ELF-1 (cell line): ENCODE measurements at regions not wholly inside any gene's neighbourhood (a gene's known extent, or its start where the extent isn't known, plus 50 kb on each side); places are given as distances from the start of the nearest gene placed in this dataset.
A peak's percentile ranks its signal among the peaks of the same experiment; 100 is the strongest.
"Not testable (repeated sequence)": the region's sequence is repeated elsewhere in the genome, so short reads cannot be mapped to it uniquely, and the experiment has no call there.

Experiments
- DNase-seq: peaks from one replicate; pipeline ENCODE4 v3.0.0-alpha.2; 2016; ENCODE audit warnings: low read depth, low spot score

DNA sequence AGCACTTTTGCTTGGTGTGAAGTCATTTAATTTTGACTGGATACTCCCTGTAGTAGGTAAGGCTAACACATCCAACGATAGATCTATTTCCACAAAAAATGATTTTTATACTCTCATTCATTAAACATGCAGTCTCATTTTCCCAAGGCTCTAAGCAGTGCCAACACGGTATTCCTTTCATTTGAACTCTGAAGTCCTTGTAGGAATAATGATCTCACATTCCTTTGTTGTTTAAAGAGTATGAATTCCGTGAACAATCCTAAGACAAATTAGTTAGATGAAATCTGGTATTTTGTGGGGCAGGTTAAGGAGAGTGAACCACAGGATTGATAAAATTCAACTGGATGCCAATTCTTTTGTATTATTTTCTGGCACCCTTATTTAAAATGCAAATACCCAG lies 66.6 kb downstream of the LACC1 start:
- no peak for DNase-seq

- DNase-seq = no peak
Observed at GRCh38 chr13:43947897-43948458, 68.3 kb downstream of the LACC1 start.

DNA sequence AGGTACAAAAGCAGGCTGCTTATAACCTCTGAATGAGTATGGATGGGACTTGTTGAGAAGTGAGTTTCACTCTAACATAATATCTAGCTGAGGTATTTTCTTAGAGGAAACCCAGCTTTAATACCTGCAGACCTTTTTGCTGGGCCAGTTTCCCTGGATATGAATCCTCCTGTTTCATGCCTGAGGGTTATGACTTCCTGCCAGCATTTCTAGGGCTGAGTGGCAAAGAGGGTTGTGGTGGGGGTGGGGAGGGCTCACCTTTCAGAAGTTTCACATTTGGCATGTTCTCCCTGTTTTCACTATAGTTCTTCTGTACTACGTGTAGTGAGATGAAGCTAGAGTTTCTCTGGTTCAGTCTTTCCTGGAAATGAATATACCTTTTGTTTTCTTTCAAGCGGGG lies 73.7 kb downstream of the LACC1 start:
- no peak for DNase-seq

- DNase-seq = not testable (repeated sequence)
Observed at GRCh38 chr13:43956975-43957374, 77.3 kb downstream of the LACC1 start.

DNA sequence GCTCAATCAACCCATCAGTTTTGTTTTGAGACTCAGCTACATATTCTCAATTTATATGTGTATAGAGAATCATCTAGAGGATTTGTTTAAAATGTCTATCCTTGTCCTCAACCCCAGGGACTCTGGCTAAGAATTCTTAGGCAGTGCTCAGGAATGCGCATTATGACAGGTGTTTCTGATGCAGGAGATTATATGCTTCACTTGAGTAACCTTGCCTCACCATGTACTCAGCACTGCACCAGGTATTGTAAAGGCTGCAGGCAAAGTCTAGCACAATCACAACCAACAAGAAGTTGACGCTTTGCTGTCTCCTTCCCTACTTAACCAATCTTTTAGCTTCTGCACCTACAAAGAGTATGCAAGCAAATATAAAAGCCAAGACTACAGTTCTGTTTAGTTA lies 79.6 kb downstream of the LACC1 start:
- no peak for DNase-seq

DNA sequence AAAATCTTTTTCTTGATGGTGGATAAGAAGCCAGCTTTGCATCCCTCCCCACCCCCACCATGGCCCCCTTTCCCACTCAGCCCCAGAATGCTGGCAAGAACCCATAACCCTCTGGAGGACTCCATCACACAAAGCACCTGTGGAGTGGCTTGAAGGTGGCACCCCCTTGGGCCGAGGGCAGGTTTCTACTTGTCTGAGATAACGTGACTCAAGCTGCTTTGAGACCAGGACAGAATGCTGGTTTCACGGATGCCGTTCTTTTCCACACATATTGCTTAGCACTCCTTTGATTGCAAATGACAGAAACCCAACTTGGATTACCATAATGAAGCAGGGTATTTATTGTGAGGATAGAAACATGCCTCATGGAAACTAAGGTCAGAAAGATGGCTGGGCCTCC lies 82.2 kb downstream of the LACC1 start:
- no peak for DNase-seq

- peak; percentile 36 for DNase-seq
Observed at GRCh38 chr13:43963726-43964125, 84.0 kb downstream of the LACC1 start.

- DNase-seq = no peak
Observed at GRCh38 chr13:43964698-43965458, 85.2 kb downstream of the LACC1 start.

- DNase-seq = no peak
Observed at GRCh38 chr13:43965459-43965845, 85.7 kb downstream of the LACC1 start.

GRCh38 chr13:43968251-43968942 lies 88.7 kb downstream of the LACC1 start:
- not testable (repeated sequence) for DNase-seq

GRCh38 chr13:43968943-43969690 lies 89.4 kb downstream of the LACC1 start:
- DNase-seq = not testable (repeated sequence)

- not testable (repeated sequence) for DNase-seq
Observed at GRCh38 chr13:43969919-43970318, 90.2 kb downstream of the LACC1 start.

GRCh38 chr13:43970520-43971242 lies 91.0 kb downstream of the LACC1 start:
- DNase-seq = not testable (repeated sequence)

DNA sequence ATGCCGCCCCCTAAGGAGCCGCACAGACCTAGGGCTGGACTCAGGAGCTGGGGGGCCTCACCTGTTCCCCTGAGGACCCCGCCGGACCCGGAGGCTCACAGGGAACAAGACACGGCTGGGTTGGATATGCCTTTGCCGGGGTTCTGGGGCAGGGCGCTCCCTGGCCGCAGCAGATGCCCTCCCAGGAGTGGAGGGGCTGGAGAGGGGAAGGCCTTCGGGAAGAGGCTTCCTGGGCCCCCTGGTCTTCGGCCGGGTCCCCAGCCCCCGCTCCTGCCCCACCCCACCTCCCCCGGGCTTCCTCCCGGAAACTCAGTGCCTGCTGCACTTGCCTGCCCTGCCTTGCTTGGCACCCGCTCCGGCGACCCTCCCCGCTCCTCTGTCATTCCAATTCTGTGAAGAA lies 91.6 kb downstream of the LACC1 start:
- DNase-seq = not testable (repeated sequence)

DNA sequence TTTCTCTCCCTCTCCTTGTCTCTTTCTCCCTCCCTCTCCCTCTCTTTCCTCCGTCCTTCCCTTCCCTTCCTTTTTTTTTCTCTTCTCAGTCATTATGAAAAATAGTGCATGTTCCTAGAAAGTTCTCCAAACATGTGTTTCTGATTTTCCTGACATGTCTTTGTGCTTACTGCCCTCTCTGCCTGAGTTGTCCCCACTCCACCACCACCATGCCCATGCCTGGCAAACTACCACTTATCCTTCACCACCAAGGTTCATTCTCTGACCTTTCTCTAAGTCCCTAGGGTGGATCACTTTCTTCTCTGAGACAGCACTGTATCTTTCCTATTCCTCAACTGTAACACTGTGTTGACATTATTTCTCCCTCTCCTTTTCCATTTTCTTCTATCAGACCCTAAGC lies 98.2 kb downstream of the LACC1 start:
- DNase-seq = no peak

DNA sequence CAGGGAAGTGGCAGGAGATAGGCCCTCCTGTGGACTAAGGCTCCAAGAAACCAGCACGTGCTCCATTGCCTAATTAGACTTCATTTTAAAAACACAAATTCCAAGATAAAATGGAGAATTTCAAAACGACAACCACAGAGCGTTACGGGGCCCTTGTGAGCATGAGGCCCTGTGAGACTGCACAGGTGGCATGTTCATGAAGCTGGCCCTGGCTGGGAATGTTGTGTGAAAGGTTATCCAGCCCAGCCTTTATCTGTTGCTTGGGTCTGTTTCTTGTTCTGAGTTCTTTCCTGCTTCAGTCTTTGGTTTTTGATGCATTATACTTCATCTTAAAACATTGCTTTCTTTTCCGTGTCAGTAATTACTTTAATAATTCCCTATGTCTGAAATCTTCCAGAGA lies 99.0 kb downstream of the LACC1 start:
- no peak for DNase-seq

GRCh38 chr13:43979492-43979891 lies 99.8 kb downstream of the LACC1 start:
- no peak for DNase-seq

GRCh38 chr13:43980587-43980986 lies 100.9 kb downstream of the LACC1 start:
- DNase-seq = no peak

DNA sequence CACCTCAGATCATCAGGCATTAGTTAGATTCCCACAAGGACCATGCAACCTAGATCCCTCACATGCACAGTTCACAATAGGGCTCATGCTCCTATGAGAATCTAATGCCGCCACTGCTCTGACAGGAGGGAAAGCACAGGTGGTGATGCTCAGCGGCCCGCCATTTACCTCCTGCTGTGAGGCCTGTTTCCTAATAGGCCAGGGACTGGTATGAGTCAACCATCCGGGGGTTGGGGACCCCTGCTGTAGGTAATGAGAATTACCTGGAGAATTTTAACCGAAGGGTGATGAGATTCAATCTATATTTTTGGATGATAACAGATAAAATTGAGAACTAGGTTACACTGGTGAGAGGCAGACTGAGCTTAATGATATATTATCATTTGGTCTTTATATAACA lies 101.4 kb downstream of the LACC1 start:
- DNase-seq = peak; percentile 34

GRCh38 chr13:43981512-43982301 lies 102.0 kb downstream of the LACC1 start:
- no peak for DNase-seq

- no peak for DNase-seq
Observed at GRCh38 chr13:43983373-43983772, 103.7 kb downstream of the LACC1 start.
